Choroid plexus epithelial cell (primary cell): ENCODE measurements at regions not wholly inside any gene's neighbourhood (a gene's known extent, or its start where the extent isn't known, plus 50 kb on each side); places are given as distances from the start of the nearest gene placed in this dataset.
A peak's percentile ranks its signal among the peaks of the same experiment; 100 is the strongest.

Experiments
- DNase-seq: peaks from one replicate; pipeline ENCODE4 v3.0.0-alpha.2; 2010; ENCODE audit warnings: low read depth
- H3K4me3 ChIP-seq: 2 replicates; pipeline ENCODE4 v1.5.1; 2011; ENCODE audit warnings: low read depth, mild to moderate bottlenecking, control low read depth, low read length, moderate library complexity
- TF ChIP-seq, protein P1 (sequence below): conservative IDR thresholded peaks from 2 replicates; pipeline ENCODE4 v1.5.1; 2011; ENCODE audit warnings: low read depth, mild to moderate bottlenecking, control low read depth, inconsistent platforms, low read length, moderate library complexity

DNA sequence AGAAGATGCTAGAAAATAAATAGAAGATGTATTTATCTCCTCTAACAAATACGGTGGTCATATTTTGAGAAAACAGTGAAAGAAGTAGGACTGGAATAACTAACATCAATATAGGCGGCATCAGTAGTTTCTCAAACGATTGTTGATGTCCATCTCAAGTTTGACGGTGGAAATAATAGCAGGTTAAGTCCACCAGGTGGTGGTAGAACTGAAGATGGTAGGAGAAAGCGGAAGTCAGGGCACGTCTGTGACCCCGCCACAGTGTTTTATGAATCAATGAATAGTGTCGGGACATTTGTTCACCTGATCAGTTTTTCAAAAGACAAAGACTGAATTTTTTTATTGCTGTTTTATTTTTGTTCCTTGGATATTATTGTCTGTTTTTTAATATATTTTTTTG is 706.4 kb upstream of the SLC10A2 start:
- TF ChIP-seq, protein P1, sequence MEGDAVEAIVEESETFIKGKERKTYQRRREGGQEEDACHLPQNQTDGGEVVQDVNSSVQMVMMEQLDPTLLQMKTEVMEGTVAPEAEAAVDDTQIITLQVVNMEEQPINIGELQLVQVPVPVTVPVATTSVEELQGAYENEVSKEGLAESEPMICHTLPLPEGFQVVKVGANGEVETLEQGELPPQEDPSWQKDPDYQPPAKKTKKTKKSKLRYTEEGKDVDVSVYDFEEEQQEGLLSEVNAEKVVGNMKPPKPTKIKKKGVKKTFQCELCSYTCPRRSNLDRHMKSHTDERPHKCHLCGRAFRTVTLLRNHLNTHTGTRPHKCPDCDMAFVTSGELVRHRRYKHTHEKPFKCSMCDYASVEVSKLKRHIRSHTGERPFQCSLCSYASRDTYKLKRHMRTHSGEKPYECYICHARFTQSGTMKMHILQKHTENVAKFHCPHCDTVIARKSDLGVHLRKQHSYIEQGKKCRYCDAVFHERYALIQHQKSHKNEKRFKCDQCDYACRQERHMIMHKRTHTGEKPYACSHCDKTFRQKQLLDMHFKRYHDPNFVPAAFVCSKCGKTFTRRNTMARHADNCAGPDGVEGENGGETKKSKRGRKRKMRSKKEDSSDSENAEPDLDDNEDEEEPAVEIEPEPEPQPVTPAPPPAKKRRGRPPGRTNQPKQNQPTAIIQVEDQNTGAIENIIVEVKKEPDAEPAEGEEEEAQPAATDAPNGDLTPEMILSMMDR = peak; percentile 34
- H3K4me3 ChIP-seq = no peak overlapping the region
- DNase-seq = no peak

DNA sequence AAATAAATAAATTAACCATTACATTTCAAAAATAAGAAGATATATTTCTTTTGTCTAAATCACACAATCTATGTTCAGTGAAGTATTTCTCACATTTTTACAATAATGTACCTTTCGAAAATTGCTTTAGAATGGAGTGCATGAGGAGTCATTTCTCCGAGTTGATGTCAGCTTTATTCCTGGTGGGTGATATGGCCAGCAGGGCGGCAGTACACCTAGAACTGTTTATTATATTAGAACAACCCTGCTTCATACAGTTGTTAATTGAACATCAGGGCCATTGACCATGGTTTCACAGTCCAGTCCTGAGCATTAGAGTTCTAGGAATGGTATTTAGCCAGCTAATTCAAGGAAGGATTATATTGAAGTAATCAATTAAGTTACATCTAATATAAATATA is 696.3 kb upstream of the SLC10A2 start:
- TF ChIP-seq, protein P1 = peak; percentile 13
- DNase-seq = no peak
- no peak overlapping the region for H3K4me3 ChIP-seq

GRCh38 chr13:103759361-103759760 is 693.1 kb upstream of the SLC10A2 start:
- TF ChIP-seq, protein P1 = no peak
- H3K4me3 ChIP-seq = no peak overlapping the region
- DNase-seq = no peak

DNA sequence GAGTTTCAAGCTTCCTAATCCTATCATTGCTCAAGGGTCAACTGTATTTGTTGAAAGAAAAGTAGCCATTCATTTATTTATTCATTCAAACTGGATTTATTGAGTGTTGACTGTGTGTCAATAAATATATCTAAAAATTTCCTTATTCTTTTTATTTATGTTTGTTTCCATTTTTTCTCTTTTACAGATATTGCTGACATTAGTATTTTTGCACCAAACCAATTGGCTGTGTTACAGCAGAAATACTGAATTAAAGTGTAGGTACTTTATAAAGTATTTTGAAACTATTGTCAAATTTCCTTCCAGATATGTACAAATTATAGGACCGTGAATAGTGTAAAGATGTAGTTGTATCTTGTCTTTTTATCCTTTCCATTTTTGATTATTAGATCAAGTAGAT is 692.0 kb upstream of the SLC10A2 start:
- H3K4me3 ChIP-seq = no peak overlapping the region
- TF ChIP-seq, protein P1 = no peak
- no peak for DNase-seq

GRCh38 chr13:103757361-103757760 is 691.1 kb upstream of the SLC10A2 start:
- TF ChIP-seq, protein P1 = no peak
- no peak for DNase-seq
- no peak overlapping the region for H3K4me3 ChIP-seq

GRCh38 chr13:103754783-103755182 is 688.6 kb upstream of the SLC10A2 start:
- TF ChIP-seq, protein P1 = no peak
- no peak for DNase-seq
- no peak overlapping the region for H3K4me3 ChIP-seq

GRCh38 chr13:103734837-103735236 is 668.6 kb upstream of the SLC10A2 start:
- DNase-seq = no peak
- TF ChIP-seq, protein P1 = no peak
- H3K4me3 ChIP-seq = no peak overlapping the region
